ENCODE measurements at regions not wholly inside any gene's neighbourhood (a gene's known extent, or its start where the extent isn't known, plus 50 kb on each side); places are given as distances from the start of the nearest gene placed in this dataset.

- Histone ChIP-seq H3K36me3 (ENCODE audit: control insufficient read depth, insufficient read depth, low read length) (no peaks in the 10 kb centered on the region), H3K9me3 (ENCODE audit: control insufficient read depth, insufficient read depth, low read depth, low read length) (no peaks in the 10 kb centered on the region), H3K27ac (ENCODE audit: low read length) (no peak overlapping the region), H3K4me3 (ENCODE audit: low read depth in 2 of 2, low read length in 2 of 2) (no peak overlapping the region), H3K4me1 (ENCODE audit: control insufficient read depth, insufficient read depth, low read length) (peaks cover 25% of the 10 kb centered on the region), H3K27me3 (ENCODE audit: control insufficient read depth, insufficient read depth, low read length) (no peaks in the 10 kb centered on the region)
- BruUV-seq (replicated peaks): no TSS peak
- TF ChIP-seq TCF7L2 (IDR thresholded peaks at IDR 0.05; ENCODE audit: low read depth, low read length) (no peak), POLR2AphosphoS5 (IDR thresholded peaks at IDR 0.05; ENCODE audit: low read depth, low read length) (no peak), SIN3A (IDR thresholded peaks at IDR 0.05; ENCODE audit: borderline replicate concordance, insufficient read depth, low read depth, low read length) (no peak), REST (IDR thresholded peaks at IDR 0.05; ENCODE audit: insufficient read depth in 1 of 2, low read depth in 2 of 2, low read length in 1 of 2) (no peak), CTCF (IDR thresholded peaks at IDR 0.05) (no peak)
- ChIA-PET POLR2A (no interaction called here), CTCF (interaction anchor here (0.6 kb wide), 1 partner anchor 10 kb away, joined by 3 read pairs; no protein-coding TSS in a partner anchor)
- in situ Hi-C loops (cut with HindIII; ENCODE audit: low pct_unique_long_range_greater_than_20kb, low sequenced_read_pairs): no loop called here
- no peak for DNase-seq (ENCODE audit: low read depth, low spot score)
- no peak for ATAC-seq
- intact Hi-C loops (cut with micrococcal nuclease; ENCODE audit: unreplicated experiment): no loop called here
Measured at GRCh38 chr14:101068313-101069227, 165.0 kb upstream of the RTL1 start.

- POLR2A ChIA-PET: no interaction called here
- Histone ChIP-seq H3K4me1 (ENCODE audit: control insufficient read depth, insufficient read depth, low read length) (peaks cover 31% of the 10 kb centered on the region), H3K36me3 (ENCODE audit: control insufficient read depth, insufficient read depth, low read length) (no peaks in the 10 kb centered on the region), H3K9me3 (ENCODE audit: control insufficient read depth, insufficient read depth, low read depth, low read length) (no peaks in the 10 kb centered on the region), H3K4me3 (ENCODE audit: low read depth in 2 of 2, low read length in 2 of 2) (no peak overlapping the region), H3K27me3 (ENCODE audit: control insufficient read depth, insufficient read depth, low read length) (no peaks in the 10 kb centered on the region), H3K27ac (ENCODE audit: low read length) (no peak overlapping the region)
- no peak for TF ChIP-seq SIN3A (IDR thresholded peaks at IDR 0.05; ENCODE audit: borderline replicate concordance, insufficient read depth, low read depth, low read length)
- in situ Hi-C loops (cut with HindIII; ENCODE audit: low pct_unique_long_range_greater_than_20kb, low sequenced_read_pairs): no loop called here
- BruUV-seq (replicated peaks): no TSS peak
- DNase-seq (ENCODE audit: low read depth, low spot score) (no peak), ATAC-seq (no peak)
- CTCF ChIA-PET: interaction anchor here (0.6 kb wide), 1 partner anchor 9 kb away, joined by 3 read pairs; no protein-coding TSS in a partner anchor
- intact Hi-C loops (cut with micrococcal nuclease; ENCODE audit: unreplicated experiment): no loop called here
Measured at GRCh38 chr14:101069228-101069549, 165.7 kb upstream of the RTL1 start.

Data from Panc1 (cell line).